Nephron (organoid): ENCODE measurements at regions not wholly inside any gene's neighbourhood (a gene's known extent, or its start where the extent isn't known, plus 50 kb on each side); places are given as distances from the start of the nearest gene placed in this dataset.

Experiments used
- H3K27ac Mint-ChIP-seq, 3 experiments: 2 replicates each; pipeline ENCODE4 v1.8.0; 2020; ENCODE audit warnings: mixed read lengths in 3 of 3, mild to moderate bottlenecking in 2 of 3, moderate library complexity in 1 of 3
- H3K27me3 Mint-ChIP-seq: 2 replicates; pipeline ENCODE4 v1.8.0; 2021; ENCODE audit warnings: low read depth, mild to moderate bottlenecking, moderate library complexity, mixed read lengths
- H3K36me3 Mint-ChIP-seq: 2 replicates; pipeline ENCODE4 v1.8.0; 2020; ENCODE audit warnings: low read depth, mixed read lengths
- H3K4me1 Mint-ChIP-seq: 2 replicates; pipeline ENCODE4 v1.8.0; 2020; ENCODE audit warnings: mixed read lengths
- H3K4me3 Mint-ChIP-seq, 3 experiments: 2 replicates each; pipeline ENCODE4 v1.8.0; 2020; ENCODE audit warnings: mild to moderate bottlenecking in 3 of 3, mixed read lengths in 3 of 3, moderate library complexity in 2 of 3
- H3K9me3 Mint-ChIP-seq: 2 replicates; pipeline ENCODE4 v1.8.0; 2020; ENCODE audit warnings: mixed read lengths
- CTCF ChIP-seq, 3 experiments: fragments of 200-600 bp; sonication (generic); IDR thresholded peaks; one replicate each; pipeline ENCODE4 v1.5.0; 2021; ENCODE audit warnings: antibody characterized with exemption in 3 of 3; ENCODE audit not compliant: unreplicated experiment in 3 of 3

GRCh38 chr10:92755725-92756124 is 66.0 kb downstream of the HHEX start:
- H3K4me1 Mint-ChIP-seq: peaks cover 14% of the 10 kb centered on the region
- no peak overlapping the region for H3K4me3 Mint-ChIP-seq
- no peak for TF ChIP-seq CTCF (IDR thresholded peaks at IDR 0.05; ENCODE audit: unreplicated experiment in 3 of 3)
- no peaks in the 10 kb centered on the region for H3K9me3 Mint-ChIP-seq
- no peaks in the 10 kb centered on the region for H3K36me3 Mint-ChIP-seq
- H3K27me3 Mint-ChIP-seq: peaks cover 5% of the 10 kb centered on the region
- no peak overlapping the region for H3K27ac Mint-ChIP-seq

- H3K27me3 Mint-ChIP-seq: peaks cover 3% of the 10 kb centered on the region
- H3K36me3 Mint-ChIP-seq: no peaks in the 10 kb centered on the region
- no peaks in the 10 kb centered on the region for H3K9me3 Mint-ChIP-seq
- no peak overlapping the region for H3K4me3 Mint-ChIP-seq
- TF ChIP-seq CTCF (IDR thresholded peaks at IDR 0.05; ENCODE audit: unreplicated experiment in 3 of 3): no peak
- peaks cover 14% of the 10 kb centered on the region for H3K4me1 Mint-ChIP-seq
- H3K27ac Mint-ChIP-seq: peak overlapping the region in 2 of 3 experiments; percentile 22 to 41
Measured at GRCh38 chr10:92756201-92757065, 66.7 kb downstream of the HHEX start.

- Mint-ChIP-seq H3K4me3 (no peak overlapping the region), H3K9me3 (no peaks in the 10 kb centered on the region), H3K27me3 (peaks cover 3% of the 10 kb centered on the region), H3K27ac (peak overlapping the region in 2 of 3 experiments; percentile 22 to 41), H3K36me3 (no peaks in the 10 kb centered on the region), H3K4me1 (peaks cover 14% of the 10 kb centered on the region)
- TF ChIP-seq CTCF (IDR thresholded peaks at IDR 0.05; ENCODE audit: unreplicated experiment in 3 of 3): peak in 1 of 3 experiments; percentile 22
Measured at GRCh38 chr10:92757066-92757710, 67.4 kb downstream of the HHEX start.

GRCh38 chr10:92757711-92758104 is 68.0 kb downstream of the HHEX start:
- H3K9me3 Mint-ChIP-seq: no peaks in the 10 kb centered on the region
- peaks cover 14% of the 10 kb centered on the region for H3K4me1 Mint-ChIP-seq
- peaks cover 2% of the 10 kb centered on the region for H3K27me3 Mint-ChIP-seq
- no peaks in the 10 kb centered on the region for H3K36me3 Mint-ChIP-seq
- no peak overlapping the region for H3K4me3 Mint-ChIP-seq
- no peak for TF ChIP-seq CTCF (IDR thresholded peaks at IDR 0.05; ENCODE audit: unreplicated experiment in 3 of 3)
- H3K27ac Mint-ChIP-seq: peak overlapping the region in 1 of 3 experiments; percentile 41

GRCh38 chr10:92758594-92758993 is 68.8 kb downstream of the HHEX start:
- peaks cover 14% of the 10 kb centered on the region for H3K4me1 Mint-ChIP-seq
- H3K27me3 Mint-ChIP-seq: no peaks in the 10 kb centered on the region
- H3K27ac Mint-ChIP-seq: no peak overlapping the region
- H3K36me3 Mint-ChIP-seq: no peaks in the 10 kb centered on the region
- no peaks in the 10 kb centered on the region for H3K9me3 Mint-ChIP-seq
- TF ChIP-seq CTCF (IDR thresholded peaks at IDR 0.05; ENCODE audit: unreplicated experiment in 3 of 3): no peak
- H3K4me3 Mint-ChIP-seq: no peak overlapping the region
